ENCODE measurements at regions not wholly inside any gene's neighbourhood (a gene's known extent, or its start where the extent isn't known, plus 50 kb on each side); places are given as distances from the start of the nearest gene placed in this dataset.

GRCh38 chr19:46951171-46951986, 68.3 kb upstream of the NPAS1 start:
- Mint-ChIP-seq H3K27ac (peak overlapping the region; percentile 86), H3K4me3 (peak overlapping the region; percentile 28), H3K36me3 (ENCODE audit: low read depth) (no peaks in the 10 kb centered on the region), H3K4me1 (peaks cover 61% of the 10 kb centered on the region), H3K27me3 (no peaks in the 10 kb centered on the region)
- DNase-seq (no peak), ATAC-seq (peak; percentile 33)
- H3K9me3 ChIP-seq (ENCODE audit: control insufficient read depth, low read length, poor library complexity, severe bottlenecking) = no peaks in the 10 kb centered on the region

GRCh38 chr19:46952874-46953273, 66.8 kb upstream of the NPAS1 start:
- Mint-ChIP-seq H3K4me3 (peak overlapping the region; percentile 28), H3K4me1 (peaks cover 64% of the 10 kb centered on the region), H3K36me3 (ENCODE audit: low read depth) (no peaks in the 10 kb centered on the region), H3K27ac (peak overlapping the region; percentile 94), H3K27me3 (no peaks in the 10 kb centered on the region)
- H3K9me3 ChIP-seq (ENCODE audit: control insufficient read depth, low read length, poor library complexity, severe bottlenecking) = no peaks in the 10 kb centered on the region
- DNase-seq (no peak), ATAC-seq (no peak)

GRCh38 chr19:46953955-46954501, 65.6 kb upstream of the NPAS1 start:
- H3K36me3 Mint-ChIP-seq (ENCODE audit: low read depth) = no peaks in the 10 kb centered on the region

GRCh38 chr19:46954502-46954992, 65.1 kb upstream of the NPAS1 start:
- no peaks in the 10 kb centered on the region for H3K9me3 ChIP-seq (ENCODE audit: control insufficient read depth, low read length, poor library complexity, severe bottlenecking)
- ATAC-seq = peak; percentile 31
- no peak for DNase-seq
- peak overlapping the region; percentile 94 for H3K27ac Mint-ChIP-seq
- H3K36me3 Mint-ChIP-seq (ENCODE audit: low read depth) = no peaks in the 10 kb centered on the region
- no peaks in the 10 kb centered on the region for H3K27me3 Mint-ChIP-seq
- H3K4me3 Mint-ChIP-seq = peak overlapping the region; percentile 89
- H3K4me1 Mint-ChIP-seq = peaks cover 69% of the 10 kb centered on the region

More at GRCh38 chr19:46953955-46954501, 65.6 kb upstream of the NPAS1 start:
- ATAC-seq (no peak), DNase-seq (no peak)
- H3K4me3 Mint-ChIP-seq = peak overlapping the region; percentile 89
- H3K4me1 Mint-ChIP-seq = peaks cover 68% of the 10 kb centered on the region
- H3K27me3 Mint-ChIP-seq = no peaks in the 10 kb centered on the region
- peak overlapping the region; percentile 94 for H3K27ac Mint-ChIP-seq
- H3K9me3 ChIP-seq (ENCODE audit: control insufficient read depth, low read length, poor library complexity, severe bottlenecking) = no peaks in the 10 kb centered on the region

GRCh38 chr19:46954993-46955812, 64.4 kb upstream of the NPAS1 start:
- Mint-ChIP-seq H3K4me1 (peaks cover 68% of the 10 kb centered on the region), H3K4me3 (peak overlapping the region; percentile 89), H3K36me3 (ENCODE audit: low read depth) (no peaks in the 10 kb centered on the region), H3K27me3 (no peaks in the 10 kb centered on the region), H3K27ac (peak overlapping the region; percentile 94)
- no peaks in the 10 kb centered on the region for H3K9me3 ChIP-seq (ENCODE audit: control insufficient read depth, low read length, poor library complexity, severe bottlenecking)
- DNase-seq (peak in 1 of 3 donors; percentile 13), ATAC-seq (peak; percentile 87)

GRCh38 chr19:46955813-46956371, 63.7 kb upstream of the NPAS1 start:
- H3K9me3 ChIP-seq (ENCODE audit: control insufficient read depth, low read length, poor library complexity, severe bottlenecking) = no peaks in the 10 kb centered on the region
- H3K27me3 Mint-ChIP-seq = no peaks in the 10 kb centered on the region
- no peaks in the 10 kb centered on the region for H3K36me3 Mint-ChIP-seq (ENCODE audit: low read depth)
- peak overlapping the region; percentile 89 for H3K4me3 Mint-ChIP-seq
- peak overlapping the region; percentile 94 for H3K27ac Mint-ChIP-seq
- DNase-seq (no peak), ATAC-seq (peak; percentile 22)
- peaks cover 61% of the 10 kb centered on the region for H3K4me1 Mint-ChIP-seq

- Mint-ChIP-seq H3K27ac (no peak overlapping the region), H3K4me3 (peak overlapping the region; percentile 25), H3K4me1 (peaks cover 48% of the 10 kb centered on the region), H3K27me3 (no peaks in the 10 kb centered on the region), H3K36me3 (ENCODE audit: low read depth) (no peaks in the 10 kb centered on the region)
- DNase-seq (no peak), ATAC-seq (no peak)
- H3K9me3 ChIP-seq (ENCODE audit: control insufficient read depth, low read length, poor library complexity, severe bottlenecking) = no peaks in the 10 kb centered on the region
These were observed 61.1 kb upstream of the NPAS1 start for GRCh38 chr19:46958532-46958931.

GRCh38 chr19:46959894-46960556, 59.6 kb upstream of the NPAS1 start:
- no peaks in the 10 kb centered on the region for H3K9me3 ChIP-seq (ENCODE audit: control insufficient read depth, low read length, poor library complexity, severe bottlenecking)
- no peak for ATAC-seq
- peak overlapping the region; percentile 41 for H3K4me3 Mint-ChIP-seq
- peak overlapping the region; percentile 39 for H3K27ac Mint-ChIP-seq
- no peak for DNase-seq
- peaks cover 38% of the 10 kb centered on the region for H3K4me1 Mint-ChIP-seq
- H3K27me3 Mint-ChIP-seq = no peaks in the 10 kb centered on the region
- no peaks in the 10 kb centered on the region for H3K36me3 Mint-ChIP-seq (ENCODE audit: low read depth)

GRCh38 chr19:46962030-46962570, 57.5 kb upstream of the NPAS1 start:
- H3K27me3 Mint-ChIP-seq = no peaks in the 10 kb centered on the region
- ATAC-seq (no peak), DNase-seq (no peak)
- H3K4me3 Mint-ChIP-seq = no peak overlapping the region
- H3K27ac Mint-ChIP-seq = peak overlapping the region; percentile 53
- no peaks in the 10 kb centered on the region for H3K9me3 ChIP-seq (ENCODE audit: control insufficient read depth, low read length, poor library complexity, severe bottlenecking)
- H3K4me1 Mint-ChIP-seq = peaks cover 34% of the 10 kb centered on the region
- H3K36me3 Mint-ChIP-seq (ENCODE audit: low read depth) = no peaks in the 10 kb centered on the region

- ATAC-seq (no peak), DNase-seq (no peak)
- Mint-ChIP-seq H3K36me3 (ENCODE audit: low read depth) (peaks cover 4% of the 10 kb centered on the region), H3K4me3 (no peak overlapping the region), H3K4me1 (peaks cover 39% of the 10 kb centered on the region), H3K27ac (peak overlapping the region; percentile 53), H3K27me3 (no peaks in the 10 kb centered on the region)
- H3K9me3 ChIP-seq (ENCODE audit: control insufficient read depth, low read length, poor library complexity, severe bottlenecking) = no peaks in the 10 kb centered on the region
These were observed 56.4 kb upstream of the NPAS1 start for GRCh38 chr19:46963093-46963734.

- ATAC-seq = peak; percentile 92
- H3K27ac Mint-ChIP-seq = peak overlapping the region; percentile 97
- no peaks in the 10 kb centered on the region for H3K27me3 Mint-ChIP-seq
- peak overlapping the region; percentile 89 for H3K4me3 Mint-ChIP-seq
- DNase-seq = no peak
- peaks cover 33% of the 10 kb centered on the region for H3K4me1 Mint-ChIP-seq
- H3K36me3 Mint-ChIP-seq (ENCODE audit: low read depth) = peaks cover 4% of the 10 kb centered on the region
- no peaks in the 10 kb centered on the region for H3K9me3 ChIP-seq (ENCODE audit: control insufficient read depth, low read length, poor library complexity, severe bottlenecking)
These were observed 52.0 kb upstream of the NPAS1 start for GRCh38 chr19:46967578-46968032.

Data from T-helper 17 cell (primary cell).